ENCODE measurements at regions not wholly inside any gene's neighbourhood (a gene's known extent, or its start where the extent isn't known, plus 50 kb on each side); places are given as distances from the start of the nearest gene placed in this dataset.

GRCh38 chr2:226520723-226521122 is 278.9 kb downstream of the IRS1 start:
- ATAC-seq, result no peak

GRCh38 chr2:226515344-226516055 is 284.1 kb downstream of the IRS1 start:
- ATAC-seq, result no peak

- no peak for ATAC-seq
Observed at GRCh38 chr2:226514895-226515294, 284.7 kb downstream of the IRS1 start.

- ATAC-seq, result no peak
Observed at GRCh38 chr2:226511311-226511710, 288.3 kb downstream of the IRS1 start.

- no peak for ATAC-seq
Observed at GRCh38 chr2:226508683-226509082, 290.9 kb downstream of the IRS1 start.

GRCh38 chr2:226508005-226508404 is 291.6 kb downstream of the IRS1 start:
- ATAC-seq, result no peak

- no peak for ATAC-seq
Observed at GRCh38 chr2:226497146-226497909, 302.3 kb downstream of the IRS1 start.

GRCh38 chr2:226496273-226496550 is 303.4 kb downstream of the IRS1 start:
- no peak for ATAC-seq

GRCh38 chr2:226495466-226496272 is 304.0 kb downstream of the IRS1 start:
- no peak for ATAC-seq

GRCh38 chr2:226491112-226491511 is 308.5 kb downstream of the IRS1 start:
- ATAC-seq, result no peak

GRCh38 chr2:226489775-226490541 is 309.7 kb downstream of the IRS1 start:
- ATAC-seq, result peak in 1 of 2 donors; percentile 55

GRCh38 chr2:226488034-226488433 is 311.6 kb downstream of the IRS1 start:
- peak; percentile 28 to 34 for ATAC-seq

GRCh38 chr2:226487573-226487972 is 312.0 kb downstream of the IRS1 start:
- ATAC-seq, result no peak

- no peak for ATAC-seq
Observed at GRCh38 chr2:226483745-226484619, 315.6 kb downstream of the IRS1 start.

- ATAC-seq, result no peak
Observed at GRCh38 chr2:226483143-226483542, 316.5 kb downstream of the IRS1 start.

- ATAC-seq, result no peak
Observed at GRCh38 chr2:226478109-226478809, 321.4 kb downstream of the IRS1 start.

GRCh38 chr2:226477221-226478108 is 322.2 kb downstream of the IRS1 start:
- no peak for ATAC-seq

GRCh38 chr2:226475650-226476049 is 324.0 kb downstream of the IRS1 start:
- no peak for ATAC-seq

GRCh38 chr2:226474131-226474530 is 325.5 kb downstream of the IRS1 start:
- ATAC-seq, result no peak

- no peak for ATAC-seq
Observed at GRCh38 chr2:226471987-226472470, 327.6 kb downstream of the IRS1 start.
